ENCODE measurements at regions not wholly inside any gene's neighbourhood (a gene's known extent, or its start where the extent isn't known, plus 50 kb on each side); places are given as distances from the start of the nearest gene placed in this dataset.

DNA sequence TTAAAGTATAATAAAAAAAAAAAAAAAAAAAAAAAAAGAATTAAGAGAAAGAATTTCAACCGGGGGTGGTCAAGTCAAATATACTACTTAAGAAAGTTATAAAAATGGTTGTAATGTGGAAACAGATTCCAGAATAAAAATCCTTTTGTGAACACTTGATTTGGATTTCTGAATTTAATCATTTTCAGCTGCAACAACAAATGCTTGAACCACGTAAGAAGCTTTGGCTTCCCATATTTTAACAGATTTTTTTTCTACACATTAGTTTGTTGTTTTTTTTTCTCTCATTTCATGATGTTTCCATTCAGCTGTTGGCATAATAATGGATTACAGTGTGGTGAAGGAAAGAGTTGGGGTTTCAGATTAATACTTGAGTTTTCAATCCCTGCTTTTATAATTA, 137.3 kb upstream of the AGR3 start:
- DNase-seq (ENCODE audit: low read depth) = no peak

DNA sequence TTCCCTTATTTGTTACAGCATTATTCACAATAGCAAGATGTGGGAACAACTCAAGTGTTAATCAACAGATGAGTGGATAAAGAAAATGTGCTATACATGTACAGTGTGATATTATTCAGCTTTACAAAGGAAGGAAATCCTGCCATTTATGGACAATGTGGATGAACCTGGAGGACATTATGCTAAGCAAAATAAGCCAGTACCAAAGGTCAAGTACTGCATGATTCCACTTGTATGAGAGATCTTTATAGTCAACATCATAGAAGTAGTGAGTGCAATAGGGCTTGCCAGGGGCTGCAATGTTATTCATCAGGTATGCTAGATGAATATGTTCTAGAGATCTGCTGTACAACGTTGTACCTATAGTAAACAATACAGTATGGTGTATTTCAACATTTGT, 138.5 kb upstream of the AGR3 start:
- no peak for DNase-seq (ENCODE audit: low read depth)

DNA sequence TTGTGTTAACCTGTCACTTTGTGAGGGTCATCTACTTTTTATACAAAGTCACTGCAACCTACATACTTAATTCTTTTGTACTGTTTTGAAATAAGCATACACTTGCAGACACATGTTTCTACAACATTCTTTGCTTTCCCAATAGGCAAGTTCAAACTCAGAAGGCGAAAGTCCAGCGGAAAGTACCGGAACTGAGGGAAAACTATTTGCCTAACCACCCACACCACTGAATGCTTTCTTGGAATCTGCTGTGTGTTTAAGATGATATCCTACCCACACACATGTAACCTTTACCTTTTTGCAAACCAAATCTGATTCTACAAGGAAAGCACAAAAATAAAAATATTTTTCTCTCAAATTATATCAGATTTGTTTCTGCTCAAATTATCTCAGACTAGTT, 139.4 kb upstream of the AGR3 start:
- DNase-seq (ENCODE audit: low read depth) = no peak

DNA sequence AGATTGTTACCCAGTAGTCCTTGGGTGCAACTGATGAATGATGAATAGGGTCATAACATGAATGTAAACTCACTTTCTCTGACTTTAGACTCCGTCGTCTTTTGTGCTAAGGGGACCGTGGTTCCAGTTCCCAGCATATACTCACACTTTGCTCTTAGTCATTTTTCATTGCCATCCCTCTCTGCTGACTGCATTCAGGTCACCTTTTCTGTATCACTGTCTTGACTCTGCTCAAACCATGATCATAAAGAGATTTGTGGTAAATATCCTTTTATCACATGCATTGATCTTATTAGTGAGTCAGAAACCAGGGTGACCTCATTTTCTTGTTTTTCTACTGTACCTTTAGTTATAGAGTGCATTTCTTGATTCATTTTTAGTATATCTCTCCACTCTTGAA, 141.1 kb upstream of the AGR3 start:
- DNase-seq (ENCODE audit: low read depth) = no peak

DNA sequence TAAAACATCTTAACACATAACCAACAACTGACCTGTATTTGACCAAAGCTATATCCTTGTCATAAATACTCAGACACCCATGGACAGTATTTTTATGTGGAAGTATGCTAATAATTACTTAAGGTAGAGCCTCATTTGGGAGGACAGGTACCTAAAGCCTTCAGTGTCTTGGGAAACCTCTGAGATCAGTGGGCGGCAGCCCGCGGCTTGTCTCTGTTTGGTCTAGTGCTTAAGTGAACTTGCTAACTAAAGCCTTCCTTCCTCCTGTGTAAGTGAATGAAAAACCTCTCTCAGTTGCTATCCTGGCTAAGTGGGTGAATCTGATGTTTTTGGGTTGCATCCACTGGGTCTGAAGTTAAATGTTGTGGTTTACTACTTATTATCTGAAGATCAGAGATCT, 144.5 kb upstream of the AGR3 start:
- DNase-seq (ENCODE audit: low read depth) = no peak

DNA sequence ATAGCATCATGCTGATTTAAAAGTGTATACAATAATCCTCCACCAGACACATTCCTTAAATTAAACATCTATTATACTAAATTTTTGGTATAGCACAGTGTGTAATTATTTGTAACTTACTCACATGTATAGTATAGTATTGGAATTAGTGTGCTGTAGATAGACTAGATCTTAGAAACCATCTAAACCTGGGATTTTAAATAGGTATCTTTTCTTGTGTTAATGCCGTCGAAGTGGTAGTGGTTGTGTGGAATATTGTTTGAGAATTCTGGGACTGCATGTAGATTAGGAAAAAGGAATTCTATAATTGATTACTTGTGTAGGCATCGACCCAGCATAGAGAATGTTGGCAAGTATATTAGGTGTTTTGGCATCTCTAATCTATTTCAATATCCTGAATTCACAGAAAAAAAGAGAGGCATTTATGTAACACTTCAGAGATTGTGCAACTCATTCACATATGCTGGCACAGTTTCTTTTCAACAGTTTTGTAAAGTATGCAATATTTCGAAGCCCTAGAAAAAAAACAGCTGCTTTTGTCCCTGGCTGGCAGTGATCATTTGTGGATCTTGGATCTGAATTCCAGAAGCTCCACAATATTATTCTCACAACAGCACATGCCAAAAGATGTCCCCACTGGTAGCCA, 145.5 kb upstream of the AGR3 start:
- no peak for DNase-seq (ENCODE audit: low read depth)

DNA sequence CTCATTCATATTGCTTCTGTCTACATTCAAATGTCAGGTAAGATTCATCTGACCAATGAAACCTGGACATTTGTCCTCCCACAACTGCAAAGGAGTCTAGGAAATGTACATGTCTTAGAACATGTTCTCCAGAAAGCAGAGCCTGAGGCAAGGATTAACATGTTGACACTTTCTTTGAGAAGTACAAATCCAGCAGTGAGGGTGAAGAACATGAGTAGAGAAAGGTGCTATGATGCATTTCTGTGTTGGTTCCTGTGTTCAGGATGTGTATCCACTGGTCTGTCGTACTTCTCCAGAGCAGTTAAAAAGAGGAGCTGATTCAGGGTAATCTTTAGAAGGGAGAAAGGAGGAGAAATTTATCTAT, 146.0 kb upstream of the AGR3 start:
- no peak for DNase-seq (ENCODE audit: low read depth)

DNA sequence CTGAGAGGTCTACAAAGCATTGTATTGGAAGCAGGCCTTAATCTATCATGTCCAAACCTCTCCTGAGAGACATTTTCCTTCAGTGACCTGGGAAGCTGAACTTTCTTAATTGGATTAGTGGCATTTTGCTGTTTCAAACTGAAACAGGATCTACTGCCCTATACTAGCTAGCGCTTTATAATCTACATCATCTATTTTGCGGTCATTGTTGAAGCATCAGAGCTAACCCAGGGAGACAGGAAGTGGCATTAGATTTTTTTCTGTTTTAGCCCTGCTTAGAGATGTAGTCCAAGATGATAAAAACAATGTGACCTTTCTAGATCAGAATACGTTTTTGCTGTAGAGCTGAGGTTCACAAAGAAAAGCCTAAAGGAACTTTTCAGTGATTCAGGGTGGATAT, 147.4 kb upstream of the AGR3 start:
- DNase-seq (ENCODE audit: low read depth) = no peak

DNA sequence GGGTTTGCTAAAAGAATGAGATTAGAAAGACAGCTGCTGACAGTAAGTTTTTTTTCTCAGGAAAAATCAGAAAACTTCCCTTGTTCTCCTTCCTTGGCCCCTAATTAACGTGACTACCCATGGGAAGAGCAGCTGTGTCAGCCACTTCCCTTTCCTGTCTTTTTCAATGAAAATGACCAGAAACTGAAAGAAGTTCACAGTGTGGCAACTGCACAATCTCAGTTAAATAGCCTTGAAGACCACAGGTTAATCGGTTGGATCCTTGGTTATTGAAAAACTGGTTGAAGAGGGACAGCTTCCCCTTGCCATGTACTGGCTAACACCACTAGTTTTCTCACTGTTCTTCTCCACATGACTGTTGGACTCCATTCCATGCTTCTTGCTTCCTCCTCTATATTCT, 148.8 kb upstream of the AGR3 start:
- no peak for DNase-seq (ENCODE audit: low read depth)

DNA sequence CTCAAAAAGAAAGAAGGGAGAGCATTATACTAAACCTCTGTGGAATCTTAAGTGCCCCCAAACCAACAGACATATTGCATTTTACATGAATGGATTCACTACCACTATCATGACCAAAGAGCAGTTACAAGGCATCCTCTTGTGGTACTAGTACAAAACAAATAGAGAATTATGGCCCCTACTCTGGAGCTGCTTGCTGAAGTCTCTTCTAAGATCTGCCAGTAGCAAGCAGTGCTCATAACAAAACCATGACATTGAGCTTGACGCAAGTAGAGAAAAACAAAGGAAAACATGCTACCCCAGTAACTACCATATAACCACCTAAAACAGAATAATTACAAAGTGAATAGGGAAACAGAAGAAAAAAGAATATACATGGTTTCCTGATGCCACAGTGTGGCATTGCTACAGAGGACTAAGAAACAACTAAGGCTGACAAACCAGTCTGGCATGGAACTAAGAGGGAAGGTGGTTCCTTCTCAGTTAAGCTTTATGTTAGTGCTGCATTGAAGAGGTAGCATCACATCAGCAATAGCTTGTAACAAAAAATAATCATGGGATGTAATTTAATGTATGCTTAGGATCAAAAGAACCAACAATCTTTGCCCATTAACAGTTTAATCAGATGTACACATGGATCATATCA, 150.2 kb upstream of the AGR3 start:
- DNase-seq (ENCODE audit: low read depth) = no peak

DNA sequence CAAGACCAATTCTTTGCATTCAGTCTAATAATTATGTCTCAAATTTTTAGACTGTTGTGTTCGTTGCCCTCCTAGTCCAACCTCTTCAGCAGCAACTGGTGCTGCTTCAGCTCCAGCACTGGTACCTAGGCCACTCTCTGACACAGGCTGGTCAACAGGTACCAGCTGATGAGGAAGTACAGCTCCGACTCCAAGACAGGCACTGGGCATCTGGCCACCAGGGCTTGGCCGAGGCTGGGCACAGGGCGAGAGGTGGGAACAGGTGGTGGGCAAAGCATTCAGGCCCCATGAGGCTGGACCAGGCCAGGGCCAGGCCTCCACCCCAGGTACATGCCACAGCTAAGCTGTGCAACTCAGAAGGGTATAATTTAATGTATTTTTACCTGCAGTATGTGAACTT, 151.5 kb upstream of the AGR3 start:
- no peak for DNase-seq (ENCODE audit: low read depth)

DNA sequence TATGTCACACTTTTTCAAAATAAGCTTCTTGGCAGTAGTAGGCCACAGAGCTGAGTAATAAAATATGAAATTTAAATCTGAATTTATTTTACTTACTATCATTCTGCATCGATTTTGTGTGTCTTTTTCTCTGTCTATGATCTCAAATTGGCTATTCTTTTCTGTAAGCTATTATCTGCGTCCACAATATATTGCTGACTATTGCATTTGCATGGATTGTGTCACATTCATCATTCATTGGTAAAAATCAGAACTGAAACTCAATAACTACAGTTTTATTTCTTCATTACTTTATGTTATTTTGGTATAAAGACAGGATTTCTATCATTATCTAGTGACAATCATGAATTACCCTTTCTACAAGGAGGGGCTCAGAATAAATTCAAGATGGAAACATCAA, 154.8 kb upstream of the AGR3 start:
- no peak for DNase-seq (ENCODE audit: low read depth)

DNA sequence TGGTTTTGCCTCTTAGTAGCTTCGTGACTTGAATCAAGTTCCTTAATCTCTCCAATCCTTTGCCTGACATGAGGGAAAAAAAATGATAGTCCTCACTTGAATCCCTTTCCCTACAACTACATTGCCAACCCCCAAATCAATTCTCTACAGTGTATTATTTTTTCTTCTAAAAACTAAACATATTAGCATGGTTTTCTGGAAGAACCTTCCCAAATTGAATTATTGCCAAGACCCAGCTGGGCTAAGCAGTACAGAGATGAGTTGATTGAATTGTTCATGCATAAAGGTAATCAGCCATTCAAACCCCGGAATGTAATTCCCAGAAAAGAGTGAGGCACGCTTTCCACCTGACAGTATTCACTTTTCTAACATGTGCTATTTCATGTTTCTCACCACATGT, 155.6 kb upstream of the AGR3 start:
- no peak for DNase-seq (ENCODE audit: low read depth)

DNA sequence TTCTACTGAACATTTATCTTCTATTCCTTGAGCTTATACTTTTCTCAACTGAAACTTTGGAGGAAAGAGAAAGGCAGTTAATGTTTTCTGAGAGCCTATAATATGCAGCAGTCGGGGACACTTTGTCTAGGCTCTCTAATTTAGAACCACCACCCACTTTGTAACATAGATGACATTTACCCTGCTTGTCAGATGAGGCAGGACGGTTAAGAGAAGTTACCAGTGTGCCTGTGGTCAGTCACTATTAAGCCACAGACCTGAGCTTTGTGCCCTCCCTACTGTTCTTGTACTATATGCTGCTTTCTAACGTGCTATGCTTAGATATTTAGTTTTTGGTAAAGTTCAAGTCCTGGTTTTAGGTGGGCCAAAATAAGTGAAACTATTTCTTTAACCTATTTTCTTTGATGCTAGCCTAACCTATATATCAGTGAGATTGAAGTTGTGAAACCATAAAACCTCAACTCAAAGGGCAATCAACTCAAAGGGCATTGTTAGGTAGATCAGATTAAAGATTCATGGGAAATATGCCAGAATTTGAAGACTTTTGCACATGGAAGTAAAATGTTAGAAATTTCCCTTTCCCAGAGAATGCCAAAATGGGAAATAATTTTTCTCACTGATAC, 156.5 kb upstream of the AGR3 start:
- DNase-seq (ENCODE audit: low read depth) = no peak

DNA sequence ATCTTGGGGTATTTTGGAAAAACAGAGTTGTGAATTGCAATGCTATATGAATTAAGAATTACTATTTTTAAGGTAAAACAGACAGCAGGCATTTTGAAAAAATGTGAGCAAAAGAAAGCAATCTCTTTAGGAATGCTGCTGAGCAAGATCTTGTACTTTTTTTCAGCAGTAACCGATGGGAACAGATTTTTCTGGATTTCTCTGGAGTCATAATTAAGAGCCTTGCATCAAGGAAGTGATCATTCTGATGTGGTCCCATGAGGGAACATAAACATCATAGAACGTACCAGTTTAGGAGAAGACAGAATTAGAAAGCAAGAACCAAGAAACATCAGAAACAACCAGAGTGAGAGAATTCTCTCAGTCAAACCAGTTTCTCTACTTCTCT, 157.0 kb upstream of the AGR3 start:
- DNase-seq (ENCODE audit: low read depth) = no peak

DNA sequence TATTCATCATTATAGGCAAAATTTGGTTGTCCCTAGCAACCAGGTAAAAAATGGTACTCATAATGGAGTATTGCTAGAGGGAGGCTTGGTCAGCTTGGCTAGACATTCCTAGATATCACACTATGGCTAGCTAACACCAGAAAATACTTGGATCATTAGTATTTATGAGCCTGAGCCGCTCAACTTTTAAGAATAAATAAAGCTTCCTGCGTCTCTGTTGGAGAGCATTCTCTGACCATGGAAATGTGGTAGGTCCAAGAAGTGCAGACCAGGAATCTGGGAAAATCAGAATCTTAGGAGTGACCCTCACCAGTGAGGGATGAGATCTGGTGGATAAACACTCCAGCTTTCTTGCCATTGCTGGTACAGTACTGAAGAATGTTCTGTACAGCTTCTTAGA, 157.6 kb upstream of the AGR3 start:
- no peak for DNase-seq (ENCODE audit: low read depth)

DNA sequence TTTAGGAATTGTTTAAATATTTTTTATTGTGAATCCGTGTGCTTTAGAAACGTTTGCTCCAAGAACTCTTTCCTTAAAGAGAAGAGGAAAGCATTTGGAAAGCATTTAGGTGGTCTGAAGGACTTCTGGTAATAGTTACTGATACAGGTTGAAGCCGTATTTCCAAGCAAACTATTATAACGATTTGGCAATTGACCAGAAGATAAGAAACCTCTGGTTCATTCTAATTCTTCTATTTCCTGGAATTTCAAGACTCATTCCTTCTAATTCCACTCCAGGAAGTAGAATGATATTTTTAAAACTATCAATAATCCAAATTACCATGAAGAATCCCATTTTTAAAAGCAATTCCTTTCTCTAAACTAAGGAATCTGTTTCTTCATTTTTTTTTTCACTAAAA, 158.9 kb upstream of the AGR3 start:
- no peak for DNase-seq (ENCODE audit: low read depth)

DNA sequence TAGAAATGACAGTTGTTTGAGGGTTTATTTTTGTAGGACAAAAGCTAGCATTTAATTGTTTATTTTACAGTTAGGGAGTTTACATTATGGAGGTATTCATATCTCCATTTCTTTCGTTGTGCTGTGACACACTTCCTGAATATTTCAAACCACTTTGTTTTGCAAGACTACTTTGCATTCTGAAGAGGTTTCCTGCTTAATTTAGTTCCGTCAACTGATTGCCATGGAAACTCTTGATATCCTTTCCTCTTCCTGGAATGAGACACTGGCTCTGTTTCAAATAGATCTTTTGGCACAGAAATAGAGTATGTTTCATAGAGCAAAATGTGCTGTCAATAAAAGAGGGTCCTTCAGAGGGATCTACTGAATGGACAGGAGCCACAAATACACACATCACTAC, 159.5 kb upstream of the AGR3 start:
- DNase-seq (ENCODE audit: low read depth) = peak; percentile 88

DNA sequence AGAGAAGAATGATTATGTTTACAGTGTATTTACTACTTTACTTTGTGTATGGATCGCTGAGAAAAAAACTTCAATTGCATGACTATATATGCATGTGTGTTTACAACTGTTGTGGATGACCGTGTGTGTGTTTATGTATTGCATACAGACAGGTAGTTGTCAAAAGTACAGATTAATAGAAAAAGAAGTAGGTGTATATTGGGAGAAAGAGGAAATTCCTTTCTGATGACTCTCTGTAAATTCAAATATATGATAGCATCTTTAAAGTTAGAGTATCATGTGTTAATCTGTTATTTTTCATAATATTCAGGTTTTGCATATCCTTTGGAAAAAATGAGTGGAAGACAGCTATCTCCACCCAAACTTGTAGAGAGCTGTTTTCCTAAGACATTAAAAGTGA, 160.4 kb upstream of the AGR3 start:
- DNase-seq (ENCODE audit: low read depth) = no peak

DNA sequence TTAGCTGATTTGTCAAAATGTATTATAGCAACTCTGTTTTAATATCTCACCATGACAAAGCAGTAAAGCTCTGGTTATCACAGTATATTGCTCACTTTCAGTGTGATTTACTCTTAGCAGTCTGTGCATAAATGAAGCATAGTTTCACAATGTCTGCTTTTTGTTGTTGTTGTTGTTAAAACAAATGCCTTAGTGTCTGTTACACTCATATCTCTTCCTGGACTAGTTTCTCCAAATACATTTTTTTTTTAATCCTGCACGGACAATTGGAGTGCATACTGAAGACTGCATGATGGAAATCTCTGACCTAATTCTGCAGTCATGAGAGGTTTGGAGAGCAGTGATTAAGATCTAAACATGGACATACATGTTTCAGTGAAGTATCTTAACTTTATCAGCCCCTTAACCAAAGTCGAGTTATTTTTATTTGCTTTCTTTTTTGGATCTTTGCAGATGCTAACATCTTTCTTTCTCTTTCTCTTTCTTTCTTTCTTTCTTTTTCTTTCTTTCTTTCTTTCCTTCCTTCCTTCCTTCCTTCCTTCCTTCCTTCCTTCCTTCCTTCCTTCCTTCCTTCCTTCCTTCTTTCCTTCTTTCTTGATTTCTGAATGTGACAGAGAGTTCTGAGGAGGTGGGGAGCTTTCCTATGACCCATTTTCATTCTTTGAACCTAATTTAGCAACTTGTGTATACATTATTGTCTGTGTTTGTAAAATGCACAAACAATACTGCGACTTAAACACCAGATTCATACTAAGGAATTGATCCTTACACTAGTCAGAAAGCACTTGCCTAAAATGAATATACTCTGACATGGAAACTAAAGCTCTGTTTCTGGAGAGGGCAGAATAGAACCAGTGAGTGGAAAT, 161.5 kb upstream of the AGR3 start:
- no peak for DNase-seq (ENCODE audit: low read depth)

DNA sequence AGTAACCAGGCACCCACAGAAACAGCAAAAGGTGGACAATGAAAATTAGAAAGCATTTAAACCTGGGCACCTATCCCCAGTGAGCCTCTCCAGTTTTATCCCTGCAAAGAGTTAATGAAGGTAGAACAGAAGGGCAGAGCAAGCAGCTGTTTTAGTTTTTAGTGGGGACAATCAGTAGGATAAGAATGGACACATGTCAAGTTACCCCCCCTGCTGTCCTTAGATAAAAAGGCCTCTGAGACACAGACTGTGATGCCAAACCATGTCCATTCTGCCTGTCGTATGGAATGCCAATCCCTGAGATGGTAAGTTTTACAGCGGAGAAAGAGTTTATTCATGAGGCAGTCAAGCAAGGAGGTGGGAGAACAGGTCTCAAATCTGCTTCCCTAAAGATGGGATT, 162.6 kb upstream of the AGR3 start:
- no peak for DNase-seq (ENCODE audit: low read depth)

DNA sequence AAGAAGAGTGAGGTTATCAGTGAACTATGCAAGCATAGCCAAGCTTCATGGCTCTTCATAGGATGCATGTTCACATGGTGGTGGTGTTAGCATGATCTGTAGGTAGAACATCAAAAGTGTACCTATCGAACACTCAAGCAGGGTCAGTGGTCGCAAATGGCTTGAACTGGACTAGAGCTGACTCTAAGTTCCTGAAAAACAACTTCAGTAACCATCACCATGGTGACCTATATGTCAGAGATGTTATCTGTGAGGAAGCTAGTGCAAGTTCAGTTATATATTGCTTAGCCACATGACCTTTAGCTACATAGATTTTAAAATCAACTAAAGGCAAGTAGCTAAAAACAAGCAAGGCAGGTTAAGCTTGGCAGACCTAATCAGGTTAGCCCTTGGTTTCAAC, 163.1 kb upstream of the AGR3 start:
- no peak for DNase-seq (ENCODE audit: low read depth)

Measured in HT1080 (cell line).